K562 (cell line): ENCODE measurements at regions not wholly inside any gene's neighbourhood (a gene's known extent, or its start where the extent isn't known, plus 50 kb on each side); places are given as distances from the start of the nearest gene placed in this dataset.

ENCODE experiments used
- ATAC-seq: fragments of 200-7000 bp; cut with Tn5 transposase; 3 replicates; pipeline ENCODE4 v1.9.1; 2020; ENCODE audit warnings: moderate library complexity
- BruUV-seq: library from RNA; stranded (reverse); fragments of 400-500 nt; replicated peaks from 2 replicates; lab custom pipeline; 2021; lab: Mats Ljungman, UMichigan
- CTCF ChIA-PET: fragments of 300-600 bp; formaldehyde crosslinking; extraction: SDS; loops from one replicate; lab custom pipeline; 2021; ENCODE audit warnings: low intra/inter-chr PET ratio; lab: Yijun Ruan, JAX
- POLR2A ChIA-PET: fragments of 300-600, 350-650 bp; sonication (Branson Sonifier 250); formaldehyde crosslinking; extraction: SDS; loops from one replicate; lab custom pipeline; 2021; ENCODE audit warnings: antibody characterized with exemption, inconsistent platforms; lab: Yijun Ruan, JAX
- DNase-seq, 4 experiments: peaks; one replicate each; pipeline versions ENCODE4 v3.0.0 to v3.0.0-alpha.2; 2011 to 2018; ENCODE audit warnings: low spot score in 3 of 4, mixed read lengths in 3 of 4; ENCODE audit errors: extremely low read depth in 1 of 4
- FAIRE-seq: peaks from 2 replicates; lab custom pipeline; 2011; peaks lifted over from hg19 to GRCh38; lab: Jason Lieb, UNC
- H2AFZ ChIP-seq: 2 replicates; pipeline ENCODE4 v1.6.0; 2011; ENCODE audit warnings: low read depth, low read length, control low read depth, inconsistent platforms
- H3K27ac ChIP-seq: fragments of 200-600 bp; 3 replicates; pipeline ENCODE4 v1.8.0; 2011; ENCODE audit warnings: low read depth, mild to moderate bottlenecking, control low read depth, inconsistent platforms, low read length, moderate library complexity, mixed read lengths; ENCODE audit errors: extremely low read depth
- H3K27me3 ChIP-seq, 2 experiments: fragments of 300-600 bp in 1 of 2; 2 replicates in 1 of 2; 3 replicates in 1 of 2; pipeline versions ENCODE4 v1.6.0 to v1.8.0; 2011; ENCODE audit warnings: inconsistent platforms in 2 of 2, low read length in 2 of 2, mild to moderate bottlenecking in 1 of 2, mixed read lengths in 1 of 2, moderate library complexity in 1 of 2; ENCODE audit not compliant: control insufficient read depth in 2 of 2, insufficient read depth in 2 of 2
- H3K36me3 ChIP-seq: fragments of 300-600 bp; 3 replicates; pipeline ENCODE4 v1.8.0; 2011; ENCODE audit warnings: mild to moderate bottlenecking, low read length, inconsistent platforms; ENCODE audit not compliant: control insufficient read depth, insufficient read depth
- H3K4me1 ChIP-seq, 2 experiments: fragments of 200-600 bp in 1 of 2; replicated peaks in 1 of 2; 2 replicates in 1 of 2; 3 replicates in 1 of 2; pipeline versions ENCODE4 v1.5.1 to v1.8.0; 2011; ENCODE audit warnings: inconsistent platforms in 2 of 2, low read length in 2 of 2, mild to moderate bottlenecking in 1 of 2, mixed read lengths in 1 of 2, moderate library complexity in 1 of 2; ENCODE audit not compliant: control insufficient read depth in 2 of 2, insufficient read depth in 2 of 2
- H3K4me2 ChIP-seq: 2 replicates; pipeline ENCODE4 v1.6.1; 2011; ENCODE audit warnings: low read length, control low read depth, inconsistent platforms, mixed read lengths; ENCODE audit not compliant: insufficient read depth
- H3K4me3 ChIP-seq: fragments of 200-600 bp; sonication (generic), shearing (Covaris generic); 2 replicates; pipeline ENCODE4 v1.5.1; 2016; ENCODE audit warnings: control low read depth, inconsistent platforms
- H3K79me2 ChIP-seq: fragments of 200-600 bp; 3 replicates; pipeline ENCODE4 v1.8.0; 2011; ENCODE audit warnings: low read length, inconsistent platforms; ENCODE audit not compliant: control insufficient read depth, insufficient read depth
- H3K9ac ChIP-seq, 2 experiments: 2 replicates each; pipeline versions ENCODE4 v1.6.0 to v1.6.1; 2011; ENCODE audit warnings: low read depth in 2 of 2, low read length in 2 of 2, control low read depth in 1 of 2, inconsistent platforms in 1 of 2, mild to moderate bottlenecking in 1 of 2, mixed read lengths in 1 of 2; ENCODE audit not compliant: insufficient read depth in 1 of 2
- H3K9me1 ChIP-seq: one replicate; pipeline ENCODE4 v1.6.0; 2011; ENCODE audit warnings: inconsistent platforms, mild to moderate bottlenecking, low read length, moderate library complexity; ENCODE audit not compliant: control insufficient read depth, insufficient read depth
- H3K9me3 ChIP-seq: replicated peaks from 2 replicates; pipeline ENCODE4 v1.5.1; 2011; ENCODE audit warnings: low read depth, low read length, inconsistent platforms; ENCODE audit not compliant: control insufficient read depth, insufficient read depth
- H4K20me1 ChIP-seq: replicated peaks from 2 replicates; pipeline ENCODE4 v1.6.1; 2011; ENCODE audit warnings: low read length, inconsistent platforms, mixed read lengths; ENCODE audit not compliant: control insufficient read depth, insufficient read depth
- BRF2 ChIP-seq: IDR thresholded peaks from 3 replicates; pipeline ENCODE4 v1.6.1; 2011; ENCODE audit warnings: borderline replicate concordance, mild to moderate bottlenecking; ENCODE audit not compliant: insufficient read length, insufficient read depth
- ELF4 ChIP-seq: fragments of 450-650 bp; formaldehyde crosslinking; IDR thresholded peaks from 2 replicates; pipeline ENCODE4 v1.4.0; 2022; ENCODE audit warnings: missing genetic modification characterization
- FOSL1 ChIP-seq: fragments of 200-800 bp; sonication (Bioruptor generic); conservative IDR thresholded peaks from 2 replicates; pipeline ENCODE4 v1.6.1; 2016; ENCODE audit warnings: missing genetic modification characterization, missing compliant biosample characterization
- GTF2E2 ChIP-seq: fragments of 200-800 bp; sonication (Bioruptor generic); IDR thresholded peaks from 2 replicates; pipeline ENCODE4 v1.6.1; 2016; ENCODE audit warnings: missing genetic modification characterization, missing compliant biosample characterization
- HCFC1 ChIP-seq: IDR thresholded peaks from 2 replicates; pipeline ENCODE4 v1.6.1; 2012; ENCODE audit warnings: low read depth, low read length, improper control_type of control experiment
- HNRNPL ChIP-seq: fragments of 200-400 bp; formaldehyde crosslinking; IDR thresholded peaks from 2 replicates; pipeline ENCODE4 v1.6.1; 2017; ENCODE audit warnings: low read depth, mild to moderate bottlenecking, low read length
- KLF1 ChIP-seq: fragments of 450-650 bp; IDR thresholded peaks from 2 replicates; pipeline ENCODE4 v1.6.1; 2016; ENCODE audit warnings: missing genetic modification characterization, missing compliant biosample characterization
- NR4A1 ChIP-seq, 2 experiments: fragments of 250-450 bp in 1 of 2; fragments of 450-650 bp in 1 of 2; sonication (Bioruptor Pico) in 1 of 2; IDR thresholded peaks; 2 replicates each; pipeline versions ENCODE4 v1.4.0 to v1.6.1; 2016 to 2020; ENCODE audit warnings: mild to moderate bottlenecking in 2 of 2, missing compliant biosample characterization in 1 of 2, missing genetic modification characterization in 1 of 2, moderate library complexity in 1 of 2
- PRMT5 ChIP-seq: sonication (generic); formaldehyde crosslinking; IDR thresholded peaks from 2 replicates; pipeline ENCODE4 v1.5.0; 2020; ENCODE audit warnings: missing genetic modification reagents
- ZBTB12 ChIP-seq: fragments of 250-450 bp; sonication (Bioruptor Pico); IDR thresholded peaks from 2 replicates; pipeline ENCODE4 v1.4.0; 2020
- ZNF124 ChIP-seq: sonication (generic); formaldehyde crosslinking; IDR thresholded peaks from 2 replicates; pipeline ENCODE4 v1.8.1; 2022; ENCODE audit warnings: missing genetic modification reagents
- ZNF316 ChIP-seq: fragments of 450-650 bp; IDR thresholded peaks from 2 replicates; pipeline ENCODE4 v1.6.1; 2016
- WGBS: fragments of 100-300 bp; shearing (Covaris generic); methylation state at CpG from one replicate; pipeline ENCODE4 v1.1.6; 2016; ENCODE audit warnings: low coverage, mixed read lengths; ENCODE audit not compliant: insufficient coverage; ENCODE audit errors: missing lambda C conversion rate; 5-methylcytosine and 5-hydroxymethylcytosine counted together
- in situ Hi-C: fragments of 300-500 bp; cut with MboI; formaldehyde crosslinking; loops from 4 replicates; pipeline ENCODE4 v1.15.0; 2018; ENCODE audit warnings: inconsistent platforms, mixed read lengths
- intact Hi-C: fragments of 100-400 bp; cut with micrococcal nuclease; formaldehyde crosslinking; loops from 2 replicates; pipeline ENCODE4 v1.14.2; 2022

- ChIA-PET CTCF (no interaction called here), POLR2A (no interaction called here)
- Histone ChIP-seq H2AFZ (no peak overlapping the region), H3K4me2 (no peak overlapping the region), H3K36me3 (no peaks in the 10 kb centered on the region), H3K9ac (no peak overlapping the region), H3K79me2 (no peaks in the 10 kb centered on the region), H3K9me3 (no peaks in the 10 kb centered on the region), H4K20me1 (no peaks in the 10 kb centered on the region), H3K27ac (no peak overlapping the region), H3K4me1 (no peaks in the 10 kb centered on the region), H3K4me3 (no peak overlapping the region), H3K9me1 (no peaks in the 10 kb centered on the region), H3K27me3 (no peaks in the 10 kb centered on the region)
- WGBS, result 5% methylated on average over 1 of the region's 1 CpG
- DNase-seq (no peak), ATAC-seq (no peak), FAIRE-seq (no peak)
- in situ Hi-C loops, result no loop called here
- intact Hi-C loops, result no loop called here
- BruUV-seq, result no TSS peak
- TF ChIP-seq ZNF316, result peak; percentile 21; the same call in 1 of the 2 replicates
- TF ChIP-seq PRMT5, result no peak
Observed at GRCh38 chr4:59973492-59973891, 1226.6 kb upstream of the ADGRL3 start.

GRCh38 chr4:59979061-59979460 is 1221.1 kb upstream of the ADGRL3 start:
- H3K9me1 ChIP-seq, result no peaks in the 10 kb centered on the region
- H4K20me1 ChIP-seq, result no peaks in the 10 kb centered on the region
- no peaks in the 10 kb centered on the region for H3K79me2 ChIP-seq
- DNase-seq (no peak), ATAC-seq (no peak), FAIRE-seq (no peak)
- in situ Hi-C loops (no loop called here), intact Hi-C loops (no loop called here)
- 0% methylated on average over 1 of the region's 1 CpG for WGBS
- CTCF ChIA-PET, result no interaction called here
- no peak overlapping the region for H3K27ac ChIP-seq
- POLR2A ChIA-PET, result no interaction called here
- H3K4me3 ChIP-seq, result no peak overlapping the region
- H3K4me1 ChIP-seq, result no peaks in the 10 kb centered on the region
- no peak overlapping the region for H3K4me2 ChIP-seq
- no peaks in the 10 kb centered on the region for H3K9me3 ChIP-seq
- no peaks in the 10 kb centered on the region for H3K27me3 ChIP-seq
- no peak overlapping the region for H2AFZ ChIP-seq
- H3K36me3 ChIP-seq, result no peaks in the 10 kb centered on the region
- BruUV-seq, result no TSS peak
- no peak for TF ChIP-seq NR4A1 (CRISPR knock-in tag; IDR thresholded peaks at IDR 0.05)
- no peak for TF ChIP-seq NR4A1 (tag; IDR thresholded peaks at IDR 0.05)
- TF ChIP-seq KLF1 (tag), result no peak
- no peak for TF ChIP-seq FOSL1 (tag)
- no peak for TF ChIP-seq ZBTB12 (CRISPR knock-in tag)
- no peak for TF ChIP-seq HCFC1
- TF ChIP-seq ELF4 (CRISPR knock-in tag), result no peak
- TF ChIP-seq BRF2, result no peak
- TF ChIP-seq ZNF124 (CRISPR knock-in tag), result no peak
- TF ChIP-seq HNRNPL, result no peak
- no peak for TF ChIP-seq GTF2E2 (tag)
- H3K9ac ChIP-seq, result no peak overlapping the region
